Stimulated activated memory B cell treated with anti-CD40 and anti-IgM and Interleukin-4, amounts not matched to agents 10 μg/mL and 1 μg/mL and 100 μg/mL, for 72 hours (primary cell): ENCODE measurements at regions not wholly inside any gene's neighbourhood (a gene's known extent, or its start where the extent isn't known, plus 50 kb on each side); places are given as distances from the start of the nearest gene placed in this dataset.

Source experiments
- ATAC-seq: fragments of 150-1000 bp; cut with Tn5 transposase; 2 replicates; pipeline ENCODE4 v1.10.0; 2021
- H3K27ac Mint-ChIP-seq: one replicate; pipeline ENCODE4 v1.8.0; 2022; ENCODE audit warnings: mild to moderate bottlenecking, mixed read lengths
- H3K27me3 Mint-ChIP-seq: one replicate; pipeline ENCODE4 v1.8.0; 2022; ENCODE audit warnings: mixed read lengths
- H3K36me3 Mint-ChIP-seq: one replicate; pipeline ENCODE4 v1.8.0; 2022; ENCODE audit warnings: mixed read lengths
- H3K4me1 Mint-ChIP-seq: one replicate; pipeline ENCODE4 v1.8.0; 2022; ENCODE audit warnings: mixed read lengths
- H3K4me3 Mint-ChIP-seq: one replicate; pipeline ENCODE4 v1.8.0; 2022; ENCODE audit warnings: mild to moderate bottlenecking, moderate library complexity, mixed read lengths
- H3K9me3 Mint-ChIP-seq: one replicate; pipeline ENCODE4 v1.8.0; 2022; ENCODE audit warnings: mixed read lengths

DNA sequence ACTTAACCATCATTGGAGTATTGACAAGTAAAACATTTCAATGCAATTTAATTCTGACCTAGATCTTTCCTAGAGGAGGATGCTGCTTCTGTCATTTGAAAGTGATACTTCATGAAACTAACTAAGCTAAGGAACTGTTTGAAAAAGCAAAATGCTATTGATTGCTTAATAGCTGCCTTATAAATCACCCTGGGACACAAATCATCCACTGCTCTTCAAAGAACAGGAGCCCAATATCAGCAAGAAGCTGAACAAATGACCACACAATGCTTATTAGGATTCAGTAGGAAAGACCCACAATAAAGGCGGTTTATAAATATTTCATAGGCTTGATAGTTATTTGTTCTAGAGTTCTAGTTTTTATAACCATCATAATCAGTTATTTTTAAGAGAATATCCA lies 216.3 kb downstream of the TEX36 start:
- H3K4me3 Mint-ChIP-seq, result no peak overlapping the region
- no peak overlapping the region for H3K27ac Mint-ChIP-seq
- H3K4me1 Mint-ChIP-seq, result no peaks in the 10 kb centered on the region
- no peak for ATAC-seq
- H3K27me3 Mint-ChIP-seq, result peaks cover 15% of the 10 kb centered on the region
- no peaks in the 10 kb centered on the region for H3K36me3 Mint-ChIP-seq
- no peaks in the 10 kb centered on the region for H3K9me3 Mint-ChIP-seq

DNA sequence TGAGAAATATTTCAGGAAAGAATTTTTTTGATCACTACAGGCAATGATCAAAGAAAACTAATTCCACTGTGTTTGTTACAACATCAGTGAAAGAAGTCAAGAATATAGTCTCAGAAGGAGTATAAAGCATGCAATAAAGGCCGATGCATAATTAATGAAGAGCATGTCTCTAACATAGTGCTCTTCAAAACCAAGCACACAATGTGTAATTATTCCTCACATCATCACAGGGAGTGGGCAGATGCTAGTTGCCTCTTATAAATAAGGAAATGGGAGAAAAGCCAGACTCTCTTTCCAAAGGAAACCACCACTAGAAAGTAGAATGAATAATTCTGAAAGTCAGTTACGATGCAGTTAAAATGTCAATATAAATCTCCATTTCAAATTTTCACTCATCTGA lies 220.1 kb downstream of the TEX36 start:
- no peaks in the 10 kb centered on the region for H3K4me1 Mint-ChIP-seq
- peaks cover 3% of the 10 kb centered on the region for H3K27me3 Mint-ChIP-seq
- H3K36me3 Mint-ChIP-seq, result no peaks in the 10 kb centered on the region
- no peaks in the 10 kb centered on the region for H3K9me3 Mint-ChIP-seq
- no peak for ATAC-seq
- no peak overlapping the region for H3K4me3 Mint-ChIP-seq
- H3K27ac Mint-ChIP-seq, result no peak overlapping the region

DNA sequence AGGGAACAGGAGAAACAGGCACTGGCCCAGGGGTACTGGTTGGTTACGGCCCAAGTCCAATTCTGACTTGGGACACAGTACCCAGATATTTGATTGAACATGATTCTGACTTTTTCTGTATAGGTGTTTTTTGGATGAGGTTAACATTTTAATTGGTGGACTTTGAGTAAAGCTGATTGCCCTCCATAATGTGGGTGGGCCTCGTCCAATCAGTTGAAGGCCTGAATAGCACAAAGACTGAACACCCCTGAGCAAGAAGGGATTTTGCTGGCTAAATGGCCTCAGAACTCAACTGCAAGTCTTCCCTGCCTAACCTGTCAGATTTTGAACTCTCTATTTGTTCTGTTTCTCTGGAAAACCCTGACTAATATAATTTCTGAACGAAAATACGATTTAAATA lies 222.6 kb downstream of the TEX36 start:
- H3K4me3 Mint-ChIP-seq, result no peak overlapping the region
- H3K36me3 Mint-ChIP-seq, result no peaks in the 10 kb centered on the region
- no peaks in the 10 kb centered on the region for H3K4me1 Mint-ChIP-seq
- no peaks in the 10 kb centered on the region for H3K27me3 Mint-ChIP-seq
- no peaks in the 10 kb centered on the region for H3K9me3 Mint-ChIP-seq
- no peak for ATAC-seq
- no peak overlapping the region for H3K27ac Mint-ChIP-seq

DNA sequence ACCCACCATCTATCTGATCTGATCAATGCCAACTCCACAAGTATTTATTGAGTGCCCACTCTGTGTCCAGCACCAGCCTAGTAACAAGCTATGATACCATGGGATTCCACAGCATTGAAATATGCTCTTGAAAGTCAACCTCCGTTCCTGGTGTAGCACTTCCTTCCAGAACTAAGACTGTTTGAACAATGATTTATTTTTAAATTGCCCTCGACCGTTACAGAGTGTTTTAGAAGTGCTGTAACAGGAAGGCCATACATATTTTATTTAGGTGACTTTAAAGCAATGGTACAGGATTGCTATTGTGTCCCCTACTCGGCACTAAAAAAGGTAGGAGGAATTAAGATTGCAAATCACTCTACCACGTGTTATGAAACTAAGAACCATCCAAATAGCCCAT lies 225.6 kb downstream of the TEX36 start:
- H3K36me3 Mint-ChIP-seq, result no peaks in the 10 kb centered on the region
- no peak for ATAC-seq
- no peak overlapping the region for H3K4me3 Mint-ChIP-seq
- H3K27ac Mint-ChIP-seq, result no peak overlapping the region
- H3K4me1 Mint-ChIP-seq, result no peaks in the 10 kb centered on the region
- H3K27me3 Mint-ChIP-seq, result no peaks in the 10 kb centered on the region
- H3K9me3 Mint-ChIP-seq, result no peaks in the 10 kb centered on the region

DNA sequence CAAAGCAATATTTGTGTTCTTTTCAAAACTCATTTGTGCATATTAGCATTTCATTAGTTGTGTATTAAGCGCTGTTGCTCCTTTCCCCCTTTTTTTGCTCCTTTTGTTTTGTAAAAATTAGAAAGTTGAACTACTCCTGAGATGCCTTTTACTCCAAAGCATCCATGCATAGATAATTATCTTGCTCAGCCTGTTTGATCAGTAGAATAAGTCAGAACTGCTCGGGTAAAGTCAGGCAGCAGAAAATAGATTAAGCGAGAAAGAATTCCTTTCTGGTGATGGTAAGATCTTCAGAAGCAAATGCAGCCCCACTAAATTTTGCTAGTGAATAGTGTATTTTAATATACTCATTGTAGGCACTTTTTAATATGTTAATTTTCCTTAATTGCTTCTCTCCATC lies 227.1 kb downstream of the TEX36 start:
- Mint-ChIP-seq H3K27ac (no peak overlapping the region), H3K4me1 (no peaks in the 10 kb centered on the region), H3K9me3 (no peaks in the 10 kb centered on the region), H3K36me3 (no peaks in the 10 kb centered on the region), H3K4me3 (no peak overlapping the region), H3K27me3 (no peaks in the 10 kb centered on the region)
- no peak for ATAC-seq

DNA sequence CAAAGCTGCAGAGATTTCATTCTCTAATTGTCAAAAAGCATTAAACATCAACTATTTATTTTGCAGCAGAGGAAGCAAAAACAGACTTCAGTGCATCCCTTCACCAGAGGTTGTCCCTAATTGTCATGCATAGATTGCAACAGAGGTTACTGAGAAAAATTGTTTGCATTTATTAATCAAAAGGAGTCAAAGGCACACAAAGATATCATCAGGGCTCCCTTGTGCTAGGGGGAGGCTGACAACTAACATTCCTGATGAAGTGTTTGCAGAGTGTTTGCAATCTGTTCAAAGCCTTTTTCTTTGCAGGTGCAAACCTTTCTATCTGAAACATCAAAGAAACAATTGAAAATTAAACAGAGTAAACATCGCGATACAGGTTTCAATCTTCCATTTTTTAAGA lies 227.5 kb downstream of the TEX36 start:
- ATAC-seq, result no peak
- no peaks in the 10 kb centered on the region for H3K36me3 Mint-ChIP-seq
- no peaks in the 10 kb centered on the region for H3K27me3 Mint-ChIP-seq
- H3K4me3 Mint-ChIP-seq, result no peak overlapping the region
- H3K4me1 Mint-ChIP-seq, result no peaks in the 10 kb centered on the region
- no peaks in the 10 kb centered on the region for H3K9me3 Mint-ChIP-seq
- no peak overlapping the region for H3K27ac Mint-ChIP-seq

DNA sequence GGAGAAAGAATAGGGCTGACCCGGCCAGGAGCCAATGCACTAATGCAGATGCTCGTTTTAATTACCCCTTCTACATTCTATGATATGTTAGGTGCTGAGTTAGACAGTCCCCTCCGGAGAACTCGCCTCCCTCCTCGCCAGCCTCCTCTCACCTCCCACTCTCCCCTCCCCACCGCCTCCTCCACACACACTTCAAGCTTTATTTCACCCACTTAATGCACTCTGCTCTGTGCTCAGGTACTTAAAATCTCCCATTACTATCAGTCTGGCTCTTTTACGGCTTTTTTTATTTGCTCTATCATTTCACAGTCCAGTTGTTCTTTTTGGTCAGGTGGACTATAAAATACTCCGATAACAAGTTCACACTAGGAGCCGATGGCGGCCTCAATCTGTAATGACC lies 231.6 kb downstream of the TEX36 start:
- no peak overlapping the region for H3K4me3 Mint-ChIP-seq
- H3K27ac Mint-ChIP-seq, result no peak overlapping the region
- H3K27me3 Mint-ChIP-seq, result no peaks in the 10 kb centered on the region
- no peak for ATAC-seq
- H3K4me1 Mint-ChIP-seq, result peaks cover 6% of the 10 kb centered on the region
- no peaks in the 10 kb centered on the region for H3K36me3 Mint-ChIP-seq
- peaks cover 3% of the 10 kb centered on the region for H3K9me3 Mint-ChIP-seq

DNA sequence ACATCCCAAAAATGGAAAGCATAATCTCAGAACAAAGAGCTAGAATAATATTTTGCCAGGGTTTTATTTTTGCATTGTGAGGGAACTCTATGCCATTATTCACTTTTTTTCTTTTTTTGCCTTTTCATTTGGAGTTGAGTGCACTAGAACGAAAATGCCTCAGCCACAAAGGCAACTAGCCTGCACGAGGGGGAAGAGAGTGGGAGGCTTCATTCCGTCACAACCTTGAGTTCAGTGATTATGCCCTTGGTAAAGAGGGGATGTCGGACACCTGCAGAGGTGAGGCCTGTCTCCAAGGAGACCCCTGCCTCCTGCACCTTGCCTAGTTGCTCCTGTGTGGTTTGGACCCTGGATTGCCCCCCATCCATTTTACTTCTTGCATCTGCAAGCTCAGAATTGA lies 232.7 kb downstream of the TEX36 start:
- no peaks in the 10 kb centered on the region for H3K36me3 Mint-ChIP-seq
- no peak for ATAC-seq

DNA sequence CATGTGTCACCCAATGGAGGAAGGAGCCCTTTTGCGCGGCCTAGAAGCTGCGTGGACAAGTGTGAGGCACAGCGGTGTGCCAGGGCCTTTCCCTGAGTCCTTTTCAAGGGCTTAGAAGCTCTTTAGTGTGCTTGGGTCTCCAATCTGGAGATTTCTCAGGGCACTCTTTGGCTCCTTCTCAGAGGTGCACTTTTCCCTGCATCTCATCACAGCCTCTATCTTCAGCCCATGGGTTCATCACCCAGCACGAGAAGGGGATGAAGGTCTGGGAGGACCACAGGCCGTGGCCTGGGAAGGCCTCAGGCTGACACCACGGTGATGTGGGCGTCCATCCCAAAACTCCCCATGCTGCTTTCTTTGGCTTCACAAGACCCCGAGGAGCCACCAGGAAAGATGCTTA lies 233.4 kb downstream of the TEX36 start:
- no peaks in the 10 kb centered on the region for H3K36me3 Mint-ChIP-seq
- H3K27me3 Mint-ChIP-seq, result no peaks in the 10 kb centered on the region
- peaks cover 6% of the 10 kb centered on the region for H3K4me1 Mint-ChIP-seq
- no peak for ATAC-seq
- H3K9me3 Mint-ChIP-seq, result peaks cover 3% of the 10 kb centered on the region
- H3K4me3 Mint-ChIP-seq, result no peak overlapping the region
- no peak overlapping the region for H3K27ac Mint-ChIP-seq

More for the DNA sequence above, 232.7 kb downstream of the TEX36 start:
- Mint-ChIP-seq H3K4me3 (no peak overlapping the region), H3K27me3 (no peaks in the 10 kb centered on the region), H3K9me3 (peaks cover 3% of the 10 kb centered on the region), H3K27ac (no peak overlapping the region), H3K4me1 (peaks cover 6% of the 10 kb centered on the region)

DNA sequence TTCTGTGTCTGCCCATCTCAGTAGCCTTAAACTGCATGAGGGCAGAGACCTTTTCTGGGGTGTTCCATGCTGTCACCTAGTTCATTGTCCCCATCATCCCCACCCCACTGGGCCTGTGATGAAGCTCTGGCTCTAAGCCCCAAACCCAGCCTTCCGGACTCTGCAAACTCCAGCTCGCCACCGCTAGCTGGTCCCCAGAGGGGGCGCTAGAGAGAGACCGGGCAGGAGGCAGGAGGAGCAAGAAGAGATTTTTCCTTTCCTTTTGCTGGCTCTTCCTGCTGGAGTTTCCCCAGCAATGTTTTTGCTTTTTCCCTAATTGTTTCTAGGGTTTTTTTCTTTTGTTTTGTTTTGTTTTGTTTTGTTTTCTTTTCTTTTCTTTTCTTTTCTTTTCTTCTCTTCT lies 234.4 kb downstream of the TEX36 start:
- Mint-ChIP-seq H3K9me3 (peaks cover 3% of the 10 kb centered on the region), H3K27me3 (no peaks in the 10 kb centered on the region), H3K27ac (no peak overlapping the region), H3K4me1 (peaks cover 6% of the 10 kb centered on the region), H3K36me3 (no peaks in the 10 kb centered on the region), H3K4me3 (no peak overlapping the region)
- ATAC-seq, result no peak

DNA sequence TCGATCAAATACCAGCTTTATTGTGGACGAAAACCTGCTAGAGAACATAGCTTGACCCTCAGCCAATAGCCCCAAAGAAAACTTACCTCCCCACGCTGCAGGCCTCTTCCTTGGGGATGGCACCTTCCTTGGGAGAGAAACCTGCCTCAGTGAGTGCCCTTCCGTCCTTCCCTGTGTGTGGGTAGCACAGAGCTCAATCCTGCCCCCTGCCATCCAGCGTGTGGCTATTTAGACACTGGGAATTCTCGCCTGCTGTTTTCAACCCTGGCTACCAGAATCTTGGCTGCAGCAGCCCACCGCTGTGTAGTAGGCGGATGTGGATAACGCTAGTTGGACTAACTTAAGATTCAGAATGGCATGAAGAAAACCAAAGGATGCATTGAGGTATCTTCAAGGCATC lies 238.2 kb downstream of the TEX36 start:
- Mint-ChIP-seq H3K4me3 (no peak overlapping the region), H3K4me1 (peaks cover 6% of the 10 kb centered on the region), H3K27ac (no peak overlapping the region), H3K9me3 (peaks cover 3% of the 10 kb centered on the region), H3K36me3 (no peaks in the 10 kb centered on the region), H3K27me3 (no peaks in the 10 kb centered on the region)
- ATAC-seq, result no peak

DNA sequence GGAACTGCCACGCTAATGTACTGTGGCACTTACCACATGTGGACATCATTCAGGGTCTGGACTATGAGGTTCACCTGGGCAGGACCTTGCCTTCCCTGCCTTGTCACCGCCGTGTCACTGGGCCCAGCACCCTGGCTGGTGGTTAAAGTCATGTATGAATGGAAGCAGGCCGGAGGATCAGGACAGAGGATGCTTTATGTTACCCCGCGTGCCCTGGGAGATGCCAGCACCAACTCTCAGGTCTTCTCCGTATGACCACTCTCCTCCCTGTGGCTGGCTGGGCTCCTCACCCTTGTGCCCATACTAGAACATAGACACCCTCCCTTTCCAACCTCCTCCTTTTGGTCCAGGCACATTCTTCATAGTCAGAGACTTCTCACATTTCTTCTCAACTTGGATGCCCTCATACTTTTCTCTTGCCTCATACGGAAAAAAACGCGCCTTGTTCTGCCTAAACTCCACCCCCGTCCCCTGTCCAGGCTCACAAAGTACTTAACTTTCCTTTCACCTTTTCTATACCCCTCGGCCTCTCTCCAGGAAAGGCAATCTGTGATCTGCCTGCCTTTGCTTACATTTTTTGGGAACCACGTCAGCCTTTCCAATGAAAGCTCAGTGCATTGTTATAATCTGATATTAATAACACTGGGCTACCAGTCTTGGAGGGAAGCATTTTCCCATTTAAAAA lies 240.0 kb downstream of the TEX36 start:
- Mint-ChIP-seq H3K27me3 (no peaks in the 10 kb centered on the region), H3K4me1 (no peaks in the 10 kb centered on the region), H3K36me3 (no peaks in the 10 kb centered on the region), H3K4me3 (no peak overlapping the region), H3K9me3 (no peaks in the 10 kb centered on the region), H3K27ac (no peak overlapping the region)
- no peak for ATAC-seq

DNA sequence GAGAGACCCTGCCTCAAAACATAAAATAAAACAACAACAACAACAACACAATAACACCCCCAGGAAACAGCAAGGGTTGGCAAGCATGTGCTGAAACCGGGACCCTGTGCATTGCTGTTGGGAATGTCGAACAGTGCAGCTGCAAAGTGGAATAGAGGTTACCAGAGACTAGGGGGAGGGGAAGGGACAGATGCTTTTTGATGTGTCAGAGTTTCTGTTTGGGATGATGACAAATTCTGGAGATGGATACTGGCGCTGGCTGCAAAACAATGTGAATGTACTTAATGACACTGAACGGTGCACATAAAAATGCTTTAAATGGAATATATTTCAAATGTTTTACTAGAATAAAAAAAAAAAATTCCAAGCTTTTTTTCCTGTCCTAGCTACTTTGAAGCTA lies 241.8 kb downstream of the TEX36 start:
- no peak for ATAC-seq
- no peak overlapping the region for H3K27ac Mint-ChIP-seq
- no peaks in the 10 kb centered on the region for H3K27me3 Mint-ChIP-seq
- no peak overlapping the region for H3K4me3 Mint-ChIP-seq
- H3K9me3 Mint-ChIP-seq, result no peaks in the 10 kb centered on the region
- no peaks in the 10 kb centered on the region for H3K36me3 Mint-ChIP-seq
- no peaks in the 10 kb centered on the region for H3K4me1 Mint-ChIP-seq

DNA sequence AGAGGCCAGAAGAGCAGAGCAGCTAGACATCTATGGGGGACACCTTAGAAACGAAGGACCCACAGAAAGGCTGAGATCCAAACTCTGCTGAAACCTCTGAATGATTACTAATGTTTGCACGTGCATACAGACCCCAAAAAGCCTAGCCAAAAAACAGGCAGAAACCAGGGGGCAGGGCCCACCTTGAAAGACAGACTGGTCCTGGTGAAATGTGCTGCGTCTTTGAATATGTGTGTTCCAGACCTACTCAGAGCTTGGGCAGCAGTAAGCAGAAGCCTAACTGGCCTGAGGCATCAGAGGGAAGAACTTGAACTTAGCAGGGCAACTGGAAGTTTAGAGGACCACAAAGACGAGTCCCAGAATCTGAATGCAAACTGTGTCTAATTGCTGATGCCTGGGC lies 251.8 kb downstream of the TEX36 start:
- H3K9me3 Mint-ChIP-seq, result peaks cover 12% of the 10 kb centered on the region

DNA sequence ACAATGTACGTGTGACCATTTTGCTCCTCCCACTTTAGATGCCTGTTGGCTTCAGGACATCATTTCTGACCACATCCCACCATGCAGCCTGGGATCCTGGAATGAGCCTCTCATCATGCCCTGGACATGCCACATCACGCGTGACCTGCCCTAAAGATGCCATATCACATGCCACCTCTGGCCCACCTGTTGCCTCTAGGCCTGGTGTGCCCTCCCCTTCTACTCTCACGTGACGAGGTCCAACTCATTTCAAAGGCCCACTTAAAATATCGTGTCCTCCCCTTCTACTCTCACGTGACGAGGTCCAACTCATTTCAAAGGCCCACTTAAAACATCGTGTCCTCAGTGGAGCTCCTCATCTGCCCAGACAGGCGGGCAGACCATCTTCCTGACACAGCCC lies 254.9 kb downstream of the TEX36 start:
- H3K4me3 Mint-ChIP-seq, result no peak overlapping the region
- H3K4me1 Mint-ChIP-seq, result no peaks in the 10 kb centered on the region
- no peak overlapping the region for H3K27ac Mint-ChIP-seq
- no peak for ATAC-seq
- no peaks in the 10 kb centered on the region for H3K27me3 Mint-ChIP-seq
- no peaks in the 10 kb centered on the region for H3K36me3 Mint-ChIP-seq
- H3K9me3 Mint-ChIP-seq, result peaks cover 8% of the 10 kb centered on the region

More for the DNA sequence above, 251.8 kb downstream of the TEX36 start:
- Mint-ChIP-seq H3K27ac (no peak overlapping the region), H3K36me3 (no peaks in the 10 kb centered on the region), H3K4me1 (no peaks in the 10 kb centered on the region), H3K4me3 (no peak overlapping the region), H3K27me3 (no peaks in the 10 kb centered on the region)
- ATAC-seq, result no peak

DNA sequence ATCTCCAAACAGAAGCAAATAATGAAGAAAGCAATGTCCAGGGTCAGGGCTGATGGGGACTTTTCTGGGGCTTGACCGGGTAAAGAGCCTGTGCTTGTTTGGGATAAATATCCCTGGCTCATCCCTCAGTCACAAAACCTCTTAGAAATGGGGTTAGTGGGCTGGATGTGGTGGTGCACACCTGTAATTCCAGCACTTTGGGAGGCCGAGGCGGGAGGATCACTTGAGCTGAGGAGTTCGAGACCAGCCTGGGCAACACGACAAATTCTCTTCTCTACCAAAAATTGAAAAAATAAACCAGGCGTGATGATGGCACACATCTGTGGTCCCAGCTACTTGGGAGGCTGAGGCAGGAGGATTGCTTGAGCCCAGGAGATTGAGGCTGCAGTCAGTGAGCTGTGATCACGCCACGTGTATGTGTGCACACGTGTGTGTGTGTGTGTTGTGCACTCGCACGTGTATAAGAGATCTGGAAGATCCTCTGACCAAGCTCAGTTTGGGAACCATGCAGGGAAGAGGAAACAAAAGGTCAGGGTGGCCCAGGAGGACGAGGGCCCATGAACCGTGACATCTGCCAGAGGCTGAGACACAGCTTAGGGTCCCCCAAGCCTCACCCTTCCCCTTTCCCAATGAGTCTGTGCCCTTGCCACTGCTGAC lies 258.6 kb downstream of the TEX36 start:
- H3K9me3 Mint-ChIP-seq, result peaks cover 10% of the 10 kb centered on the region
- H3K27ac Mint-ChIP-seq, result no peak overlapping the region
- no peak overlapping the region for H3K4me3 Mint-ChIP-seq
- ATAC-seq, result no peak
- H3K27me3 Mint-ChIP-seq, result no peaks in the 10 kb centered on the region
- no peaks in the 10 kb centered on the region for H3K36me3 Mint-ChIP-seq
- H3K4me1 Mint-ChIP-seq, result no peaks in the 10 kb centered on the region
